Kidney (tissue), 13 donors: ENCODE measurements at regions not wholly inside any gene's neighbourhood (a gene's known extent, or its start where the extent isn't known, plus 50 kb on each side); places are given as distances from the start of the nearest gene placed in this dataset.
A peak's percentile ranks its signal among the peaks of the same experiment; 100 is the strongest.
"Not testable (repeated sequence)": the region's sequence is repeated elsewhere in the genome, so short reads cannot be mapped to it uniquely, and the experiment has no call there.

Experiments
- DNase-seq, 5 donors: peaks; one replicate each; pipeline ENCODE4 v3.0.0-alpha.2; 2013 to 2020
- FAIRE-seq: peaks from 2 replicates; lab custom pipeline; 2012; peaks lifted over from hg19 to GRCh38; lab: Jason Lieb, UNC
- H3K27ac ChIP-seq, 2 donors: one replicate each; pipeline ENCODE4 v1.7.0; 2013; ENCODE audit warnings: low read depth in 2 of 2, low read length in 2 of 2, inconsistent platforms in 1 of 2
- H3K27me3 ChIP-seq: one replicate; pipeline ENCODE4 v1.7.1; 2013; ENCODE audit warnings: low read length, inconsistent platforms; ENCODE audit not compliant: control insufficient read depth, insufficient read depth
- H3K36me3 ChIP-seq, 3 donors: one replicate each; pipeline versions ENCODE4 v1.7.0 to v1.7.1; 2013; ENCODE audit warnings: low read length in 3 of 3, control low read depth in 1 of 3, inconsistent platforms in 1 of 3; ENCODE audit not compliant: insufficient read depth in 3 of 3, control insufficient read depth in 2 of 3
- H3K4me1 ChIP-seq, 3 donors: one replicate each; pipeline versions ENCODE4 v1.7.0 to v1.7.1; 2013; ENCODE audit warnings: low read length in 3 of 3, inconsistent platforms in 1 of 3, low read depth in 1 of 3; ENCODE audit not compliant: control insufficient read depth in 2 of 3, insufficient read depth in 2 of 3
- H3K4me3 ChIP-seq, 3 donors: one replicate each; pipeline versions ENCODE4 v1.7.0 to v1.8.1; 2013; ENCODE audit warnings: low read length in 3 of 3, control low read depth in 1 of 3, inconsistent platforms in 1 of 3
- H3K9ac ChIP-seq, 3 donors: one replicate each; pipeline versions ENCODE4 v1.7.0 to v1.7.1; 2013; ENCODE audit warnings: low read length in 3 of 3, control low read depth in 1 of 3, inconsistent platforms in 1 of 3
- H3K9me3 ChIP-seq, 3 donors: one replicate each; pipeline versions ENCODE4 v1.7.0 to v1.7.1; 2013; ENCODE audit warnings: low read length in 3 of 3, control low read depth in 1 of 3, inconsistent platforms in 1 of 3; ENCODE audit not compliant: control insufficient read depth in 2 of 3, insufficient read depth in 1 of 3
- intact Hi-C: fragments of 100-400 bp; cut with DNase I; formaldehyde crosslinking; loops from one replicate; pipeline ENCODE4 v1.11.1; 2022
- TF ChIP-seq, protein P1 (sequence below): IDR thresholded peaks from 3 replicates; pipeline ENCODE4 v1.5.1; 2012; ENCODE audit warnings: mild to moderate bottlenecking, moderate library complexity, borderline replicate concordance; ENCODE audit not compliant: insufficient read depth; ENCODE audit errors: extremely low read depth
- donor health status: control.
- donor health status: control.
- donor health status: control.
- donor health status: control.
- donor health status: control.
- donor health status: DM: yes; HTN: yes; CAD: no.
- donor health status: Normal renal cell carcinoma (clear cell type).

DNA sequence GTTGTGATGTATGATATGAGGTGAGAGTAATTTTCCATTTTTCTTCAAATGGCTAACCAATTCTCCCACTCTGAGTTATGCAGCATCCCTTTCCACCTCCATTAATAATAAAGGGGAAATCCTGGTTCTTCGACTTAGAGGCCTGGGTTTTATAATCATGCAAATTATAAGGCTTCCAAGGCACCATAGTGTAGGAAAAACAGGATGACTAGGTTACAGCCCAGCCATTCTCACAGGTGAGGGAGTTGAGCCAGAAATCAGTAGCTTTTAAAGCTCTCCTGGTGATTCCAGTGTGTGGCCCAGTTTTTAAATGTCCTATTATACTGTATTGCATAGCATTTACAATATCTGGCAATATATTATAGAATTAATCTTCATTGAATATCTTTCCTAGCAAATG, 203.1 kb downstream of the ARHGEF9 start:
- no peak overlapping the region for H3K9ac ChIP-seq
- H3K27ac ChIP-seq = no peak overlapping the region
- TF ChIP-seq, protein P1, sequence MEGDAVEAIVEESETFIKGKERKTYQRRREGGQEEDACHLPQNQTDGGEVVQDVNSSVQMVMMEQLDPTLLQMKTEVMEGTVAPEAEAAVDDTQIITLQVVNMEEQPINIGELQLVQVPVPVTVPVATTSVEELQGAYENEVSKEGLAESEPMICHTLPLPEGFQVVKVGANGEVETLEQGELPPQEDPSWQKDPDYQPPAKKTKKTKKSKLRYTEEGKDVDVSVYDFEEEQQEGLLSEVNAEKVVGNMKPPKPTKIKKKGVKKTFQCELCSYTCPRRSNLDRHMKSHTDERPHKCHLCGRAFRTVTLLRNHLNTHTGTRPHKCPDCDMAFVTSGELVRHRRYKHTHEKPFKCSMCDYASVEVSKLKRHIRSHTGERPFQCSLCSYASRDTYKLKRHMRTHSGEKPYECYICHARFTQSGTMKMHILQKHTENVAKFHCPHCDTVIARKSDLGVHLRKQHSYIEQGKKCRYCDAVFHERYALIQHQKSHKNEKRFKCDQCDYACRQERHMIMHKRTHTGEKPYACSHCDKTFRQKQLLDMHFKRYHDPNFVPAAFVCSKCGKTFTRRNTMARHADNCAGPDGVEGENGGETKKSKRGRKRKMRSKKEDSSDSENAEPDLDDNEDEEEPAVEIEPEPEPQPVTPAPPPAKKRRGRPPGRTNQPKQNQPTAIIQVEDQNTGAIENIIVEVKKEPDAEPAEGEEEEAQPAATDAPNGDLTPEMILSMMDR = no peak
- H3K36me3 ChIP-seq = no peaks in the 10 kb centered on the region
- no peaks in the 10 kb centered on the region for H3K9me3 ChIP-seq
- intact Hi-C loops = no loop called here
- H3K27me3 ChIP-seq = no peaks in the 10 kb centered on the region
- no peak overlapping the region for H3K4me3 ChIP-seq
- H3K4me1 ChIP-seq = no peaks in the 10 kb centered on the region
- FAIRE-seq = peak; percentile 65
- no peak for DNase-seq

DNA sequence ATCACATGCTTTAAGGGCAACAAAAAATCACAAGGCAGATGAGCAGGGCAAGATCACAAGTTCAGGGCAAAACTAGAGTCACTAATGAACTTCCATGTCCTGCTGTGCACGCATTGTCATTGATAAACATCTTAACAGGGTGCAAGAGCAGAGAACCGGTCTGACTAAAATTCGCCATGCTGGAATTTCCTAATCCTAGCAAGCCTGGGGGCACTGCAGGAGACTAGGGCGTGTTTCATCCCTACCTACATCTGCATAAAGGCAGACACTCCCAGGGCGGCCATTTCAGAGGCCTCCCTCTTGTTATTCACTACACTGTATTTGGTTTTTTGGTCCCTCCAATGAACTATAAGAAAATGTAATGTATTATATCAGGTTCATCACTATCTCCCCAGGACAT, 203.6 kb downstream of the ARHGEF9 start:
- no peaks in the 10 kb centered on the region for H3K27me3 ChIP-seq
- no peak overlapping the region for H3K9ac ChIP-seq
- no peaks in the 10 kb centered on the region for H3K36me3 ChIP-seq
- DNase-seq (no peak), FAIRE-seq (no peak)
- no peaks in the 10 kb centered on the region for H3K9me3 ChIP-seq
- TF ChIP-seq, protein P1 = no peak
- no peaks in the 10 kb centered on the region for H3K4me1 ChIP-seq
- H3K27ac ChIP-seq = no peak overlapping the region
- no peak overlapping the region for H3K4me3 ChIP-seq
- intact Hi-C loops = no loop called here

DNA sequence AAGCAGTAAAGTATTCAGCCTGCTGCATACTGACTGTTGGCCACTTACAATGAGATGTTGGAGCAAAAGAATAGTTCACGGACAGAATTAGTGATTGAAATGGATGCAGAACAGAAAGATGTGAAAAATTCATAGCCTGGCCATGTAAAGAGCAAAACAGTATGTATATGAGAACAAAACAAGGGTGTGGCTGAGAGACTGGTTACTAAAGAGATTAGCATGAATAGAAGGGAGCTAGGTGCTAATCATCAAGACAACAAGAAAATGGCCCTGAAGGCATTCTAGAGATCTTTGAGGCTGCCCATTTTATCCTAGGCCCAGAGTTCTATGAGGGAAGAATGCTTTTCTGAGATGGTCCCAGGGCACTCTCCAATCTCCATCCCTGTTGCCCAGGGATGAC, 208.5 kb downstream of the ARHGEF9 start:
- no peaks in the 10 kb centered on the region for H3K9me3 ChIP-seq
- H3K4me3 ChIP-seq = no peak overlapping the region
- no peaks in the 10 kb centered on the region for H3K4me1 ChIP-seq
- no peak for FAIRE-seq
- no peak for DNase-seq
- H3K9ac ChIP-seq = no peak overlapping the region
- no peaks in the 10 kb centered on the region for H3K36me3 ChIP-seq
- TF ChIP-seq, protein P1 = no peak
- intact Hi-C loops = no loop called here
- no peak overlapping the region for H3K27ac ChIP-seq
- no peaks in the 10 kb centered on the region for H3K27me3 ChIP-seq

DNA sequence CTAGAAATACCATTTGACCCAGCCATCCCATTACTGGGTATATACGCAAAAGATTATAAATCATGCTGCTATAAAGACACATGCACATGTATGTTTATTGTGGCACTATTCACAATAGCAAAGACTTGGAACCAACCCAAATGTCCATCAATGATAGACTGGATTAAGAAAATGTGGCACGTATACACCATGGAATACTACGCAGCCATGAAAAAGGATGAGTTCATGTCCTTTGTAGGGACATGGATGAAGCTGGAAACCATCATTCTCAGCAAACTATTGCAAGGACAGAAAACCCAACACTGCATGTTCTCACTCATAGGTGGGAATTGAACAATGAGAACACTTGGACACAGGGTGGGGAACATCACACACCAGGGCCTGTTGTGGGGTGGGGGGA, 209.3 kb downstream of the ARHGEF9 start:
- FAIRE-seq, H3K36me3 ChIP-seq, H3K4me3 ChIP-seq, DNase-seq, intact Hi-C loops, H3K27me3 ChIP-seq, H3K9me3 ChIP-seq, H3K9ac ChIP-seq, H3K27ac ChIP-seq, H3K4me1 ChIP-seq: not testable (repeated sequence)
